ENCODE measurements at regions not wholly inside any gene's neighbourhood (a gene's known extent, or its start where the extent isn't known, plus 50 kb on each side); places are given as distances from the start of the nearest gene placed in this dataset.

DNA sequence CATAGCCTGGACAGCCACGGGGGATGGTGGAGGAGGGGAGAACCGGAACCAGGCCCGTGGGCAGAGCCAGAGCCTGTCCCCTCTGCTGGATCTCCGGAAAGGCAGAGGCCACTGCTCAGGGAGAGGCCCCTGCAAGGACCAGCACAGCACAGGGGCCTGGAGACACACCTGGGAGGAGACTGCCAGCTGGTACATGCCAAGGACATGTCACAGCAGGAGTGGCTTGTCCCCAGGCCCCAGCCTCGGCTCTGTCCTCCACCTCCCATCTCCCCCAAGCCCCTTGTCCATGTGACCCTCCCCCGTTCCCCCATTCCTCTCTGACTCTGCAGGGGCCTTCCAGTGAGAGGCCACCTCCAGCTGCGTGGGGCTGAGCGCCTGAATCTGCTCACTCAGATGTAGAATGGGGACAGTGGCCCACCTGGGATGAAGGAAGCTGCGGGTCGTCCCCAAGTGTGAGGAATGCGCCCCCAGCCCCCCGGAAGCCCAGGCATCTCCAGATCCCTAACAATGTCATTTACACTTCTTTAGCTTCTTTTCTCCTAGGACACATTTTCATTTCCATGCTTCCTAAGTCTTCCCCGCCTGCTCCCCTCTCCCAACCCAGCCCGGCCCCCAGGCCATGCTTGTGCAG is 349.6 kb upstream of the IRX2 start:
- no peak overlapping the region for H3K4me2 ChIP-seq
- no peaks in the 10 kb centered on the region for H3K36me3 ChIP-seq (replicated peaks in 1 of 2; ENCODE audit: control insufficient read depth in 1 of 2, insufficient read depth in 2 of 2, low read length in 1 of 2)
- TF ChIP-seq EZH2phosphoT487 (IDR thresholded peaks at IDR 0.05; ENCODE audit: borderline replicate concordance, low read depth) (no peak), FOXM1 (IDR thresholded peaks at IDR 0.05; ENCODE audit: low read depth) (no peak), NRF1 (IDR thresholded peaks at IDR 0.05; ENCODE audit: low read depth, low read length) (no peak), MAX (IDR thresholded peaks at IDR 0.05; ENCODE audit: low read depth) (no peak), ELF1 (IDR thresholded peaks at IDR 0.05) (no peak), POLR2AphosphoS5 (IDR thresholded peaks at IDR 0.05; ENCODE audit: low read depth, low read length) (no peak), TEAD4 (IDR thresholded peaks at IDR 0.05; ENCODE audit: borderline replicate concordance, insufficient read depth) (no peak), SIN3A (IDR thresholded peaks at IDR 0.05; ENCODE audit: borderline replicate concordance, low read depth, low read length) (no peak), TCF12 (IDR thresholded peaks at IDR 0.05) (no peak), RFX5 (IDR thresholded peaks at IDR 0.05; ENCODE audit: low read length) (no peak), RXRA (IDR thresholded peaks at IDR 0.05; ENCODE audit: borderline replicate concordance, low read depth) (no peak), GATA2 (CRISPR knock-in tag; IDR thresholded peaks at IDR 0.05) (no peak), PBX3 (IDR thresholded peaks at IDR 0.05) (no peak), CHD2 (IDR thresholded peaks at IDR 0.05; ENCODE audit: low read length, partially characterized antibody) (no peak), MXI1 (IDR thresholded peaks at IDR 0.05; ENCODE audit: low read depth, low read length) (no peak)
- TF ChIP-seq, protein P1, sequence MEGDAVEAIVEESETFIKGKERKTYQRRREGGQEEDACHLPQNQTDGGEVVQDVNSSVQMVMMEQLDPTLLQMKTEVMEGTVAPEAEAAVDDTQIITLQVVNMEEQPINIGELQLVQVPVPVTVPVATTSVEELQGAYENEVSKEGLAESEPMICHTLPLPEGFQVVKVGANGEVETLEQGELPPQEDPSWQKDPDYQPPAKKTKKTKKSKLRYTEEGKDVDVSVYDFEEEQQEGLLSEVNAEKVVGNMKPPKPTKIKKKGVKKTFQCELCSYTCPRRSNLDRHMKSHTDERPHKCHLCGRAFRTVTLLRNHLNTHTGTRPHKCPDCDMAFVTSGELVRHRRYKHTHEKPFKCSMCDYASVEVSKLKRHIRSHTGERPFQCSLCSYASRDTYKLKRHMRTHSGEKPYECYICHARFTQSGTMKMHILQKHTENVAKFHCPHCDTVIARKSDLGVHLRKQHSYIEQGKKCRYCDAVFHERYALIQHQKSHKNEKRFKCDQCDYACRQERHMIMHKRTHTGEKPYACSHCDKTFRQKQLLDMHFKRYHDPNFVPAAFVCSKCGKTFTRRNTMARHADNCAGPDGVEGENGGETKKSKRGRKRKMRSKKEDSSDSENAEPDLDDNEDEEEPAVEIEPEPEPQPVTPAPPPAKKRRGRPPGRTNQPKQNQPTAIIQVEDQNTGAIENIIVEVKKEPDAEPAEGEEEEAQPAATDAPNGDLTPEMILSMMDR (IDR thresholded peaks at IDR 0.05): no peak
- TF ChIP-seq, protein P2, sequence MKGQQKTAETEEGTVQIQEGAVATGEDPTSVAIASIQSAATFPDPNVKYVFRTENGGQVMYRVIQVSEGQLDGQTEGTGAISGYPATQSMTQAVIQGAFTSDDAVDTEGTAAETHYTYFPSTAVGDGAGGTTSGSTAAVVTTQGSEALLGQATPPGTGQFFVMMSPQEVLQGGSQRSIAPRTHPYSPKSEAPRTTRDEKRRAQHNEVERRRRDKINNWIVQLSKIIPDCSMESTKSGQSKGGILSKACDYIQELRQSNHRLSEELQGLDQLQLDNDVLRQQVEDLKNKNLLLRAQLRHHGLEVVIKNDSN (IDR thresholded peaks at IDR 0.05; ENCODE audit: borderline replicate concordance, low read depth): no peak
- TF ChIP-seq, protein P3, sequence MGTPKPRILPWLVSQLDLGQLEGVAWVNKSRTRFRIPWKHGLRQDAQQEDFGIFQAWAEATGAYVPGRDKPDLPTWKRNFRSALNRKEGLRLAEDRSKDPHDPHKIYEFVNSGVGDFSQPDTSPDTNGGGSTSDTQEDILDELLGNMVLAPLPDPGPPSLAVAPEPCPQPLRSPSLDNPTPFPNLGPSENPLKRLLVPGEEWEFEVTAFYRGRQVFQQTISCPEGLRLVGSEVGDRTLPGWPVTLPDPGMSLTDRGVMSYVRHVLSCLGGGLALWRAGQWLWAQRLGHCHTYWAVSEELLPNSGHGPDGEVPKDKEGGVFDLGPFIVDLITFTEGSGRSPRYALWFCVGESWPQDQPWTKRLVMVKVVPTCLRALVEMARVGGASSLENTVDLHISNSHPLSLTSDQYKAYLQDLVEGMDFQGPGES (IDR thresholded peaks at IDR 0.05; ENCODE audit: low read depth, low read length): no peak
- no peak overlapping the region for H3K4me3 ChIP-seq (ENCODE audit: low read depth in 2 of 2, low read length in 1 of 2)
- H3K9me3 ChIP-seq: no peaks in the 10 kb centered on the region
- H3F3A ChIP-seq (replicated peaks; ENCODE audit: insufficient read depth): no peaks in the 10 kb centered on the region
- no peaks in the 10 kb centered on the region for H3K4me1 ChIP-seq (ENCODE audit: control insufficient read depth in 1 of 2, insufficient read depth in 2 of 2, low read depth in 1 of 2, low read length in 1 of 2)
- H2AFZ ChIP-seq (ENCODE audit: low read depth): no peak overlapping the region
- ChIA-PET POLR2A (no interaction called here), CTCF (no interaction called here)
- H3K9ac ChIP-seq: no peak overlapping the region
- no peaks in the 10 kb centered on the region for H4K20me1 ChIP-seq (ENCODE audit: insufficient read depth)
- H3K27ac ChIP-seq (ENCODE audit: low read depth in 2 of 2, low read length in 1 of 2): no peak overlapping the region
- H3K9me2 ChIP-seq: no peaks in the 10 kb centered on the region
- DNase-seq: no peak
- peaks cover 42% of the 10 kb centered on the region for H3K27me3 ChIP-seq (ENCODE audit: insufficient read depth)
- H3K79me2 ChIP-seq (ENCODE audit: insufficient read depth): no peaks in the 10 kb centered on the region
- 2% methylated on average over 7 of the region's 14 CpGs for WGBS (ENCODE audit: low lambda C conversion rate)
